Chondrocyte (in vitro differentiated cells): ENCODE measurements at regions not wholly inside any gene's neighbourhood (a gene's known extent, or its start where the extent isn't known, plus 50 kb on each side); places are given as distances from the start of the nearest gene placed in this dataset.

Experiments used
- DNase-seq: peaks from one replicate; pipeline ENCODE4 v3.0.0; 2021; ENCODE audit warnings: mixed read lengths, low spot score
- H3K27ac Mint-ChIP-seq: one replicate; pipeline ENCODE4 v1.8.0; 2021; ENCODE audit warnings: mild to moderate bottlenecking, moderate library complexity, mixed read lengths; ENCODE audit not compliant: unreplicated experiment
- H3K27me3 Mint-ChIP-seq: 2 replicates; pipeline ENCODE4 v1.8.0; 2021; ENCODE audit warnings: low read depth, mixed read lengths
- H3K36me3 Mint-ChIP-seq: 2 replicates; pipeline ENCODE4 v1.8.0; 2021; ENCODE audit warnings: low read depth, mixed read lengths
- H3K4me1 Mint-ChIP-seq: 2 replicates; pipeline ENCODE4 v1.8.0; 2021; ENCODE audit warnings: low read depth, mild to moderate bottlenecking, mixed read lengths
- H3K4me3 Mint-ChIP-seq: one replicate; pipeline ENCODE4 v1.8.0; 2021; ENCODE audit warnings: mild to moderate bottlenecking, moderate library complexity, mixed read lengths; ENCODE audit not compliant: unreplicated experiment
- H3K9me3 Mint-ChIP-seq: 2 replicates; pipeline ENCODE4 v1.8.0; 2021; ENCODE audit warnings: low read depth, mixed read lengths
- TF ChIP-seq, protein P1 (sequence below): fragments of 200-600 bp; sonication (generic); IDR thresholded peaks from 2 replicates; pipeline ENCODE4 v1.5.0; 2021; ENCODE audit warnings: antibody characterized with exemption, mild to moderate bottlenecking, moderate library complexity

DNA sequence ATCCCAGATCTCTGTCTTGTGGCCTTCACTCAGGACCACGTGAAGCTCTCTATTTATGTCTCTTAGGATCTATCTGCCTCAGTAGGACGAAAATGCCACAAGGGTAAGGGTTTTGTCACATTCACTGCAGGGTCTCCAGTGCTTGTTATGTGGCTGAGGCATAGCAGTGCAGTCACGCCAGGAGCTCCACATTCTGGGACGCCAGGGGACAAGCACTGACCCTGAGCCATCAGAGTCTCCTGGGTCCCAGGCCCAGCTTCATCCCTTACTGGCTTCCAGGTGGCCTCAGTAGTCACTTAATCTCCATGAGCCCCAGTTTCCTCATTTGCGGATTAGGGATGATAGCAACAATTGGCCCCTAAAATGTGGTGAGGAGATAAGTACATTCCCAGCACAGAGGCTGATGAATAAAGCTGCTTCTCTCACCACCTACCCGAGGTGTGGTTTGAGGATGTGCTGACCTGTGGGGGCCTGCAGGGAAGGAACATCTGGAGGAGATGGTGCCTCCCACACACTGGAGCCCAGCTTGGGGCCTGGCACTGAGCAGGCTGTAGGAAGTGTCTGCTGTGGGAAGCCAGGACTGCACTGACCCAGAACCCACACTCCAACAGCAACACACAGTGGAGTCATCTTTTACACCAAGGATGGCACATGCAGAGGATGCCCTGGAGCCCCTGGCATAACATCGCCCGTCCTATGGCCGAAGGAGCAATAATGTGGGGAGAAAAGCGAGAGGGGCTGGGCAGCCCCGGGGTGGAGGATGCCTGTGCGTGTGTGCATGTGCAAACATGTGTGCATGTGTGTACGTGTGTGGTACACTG, 93.2 kb upstream of the IQSEC1 start:
- no peaks in the 10 kb centered on the region for H3K4me1 Mint-ChIP-seq
- H3K27ac Mint-ChIP-seq: no peak overlapping the region
- H3K4me3 Mint-ChIP-seq: no peak overlapping the region
- TF ChIP-seq, protein P1, sequence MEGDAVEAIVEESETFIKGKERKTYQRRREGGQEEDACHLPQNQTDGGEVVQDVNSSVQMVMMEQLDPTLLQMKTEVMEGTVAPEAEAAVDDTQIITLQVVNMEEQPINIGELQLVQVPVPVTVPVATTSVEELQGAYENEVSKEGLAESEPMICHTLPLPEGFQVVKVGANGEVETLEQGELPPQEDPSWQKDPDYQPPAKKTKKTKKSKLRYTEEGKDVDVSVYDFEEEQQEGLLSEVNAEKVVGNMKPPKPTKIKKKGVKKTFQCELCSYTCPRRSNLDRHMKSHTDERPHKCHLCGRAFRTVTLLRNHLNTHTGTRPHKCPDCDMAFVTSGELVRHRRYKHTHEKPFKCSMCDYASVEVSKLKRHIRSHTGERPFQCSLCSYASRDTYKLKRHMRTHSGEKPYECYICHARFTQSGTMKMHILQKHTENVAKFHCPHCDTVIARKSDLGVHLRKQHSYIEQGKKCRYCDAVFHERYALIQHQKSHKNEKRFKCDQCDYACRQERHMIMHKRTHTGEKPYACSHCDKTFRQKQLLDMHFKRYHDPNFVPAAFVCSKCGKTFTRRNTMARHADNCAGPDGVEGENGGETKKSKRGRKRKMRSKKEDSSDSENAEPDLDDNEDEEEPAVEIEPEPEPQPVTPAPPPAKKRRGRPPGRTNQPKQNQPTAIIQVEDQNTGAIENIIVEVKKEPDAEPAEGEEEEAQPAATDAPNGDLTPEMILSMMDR: no peak
- H3K36me3 Mint-ChIP-seq: no peaks in the 10 kb centered on the region
- DNase-seq: no peak
- peaks cover 30% of the 10 kb centered on the region for H3K27me3 Mint-ChIP-seq
- peaks cover 3% of the 10 kb centered on the region for H3K9me3 Mint-ChIP-seq

DNA sequence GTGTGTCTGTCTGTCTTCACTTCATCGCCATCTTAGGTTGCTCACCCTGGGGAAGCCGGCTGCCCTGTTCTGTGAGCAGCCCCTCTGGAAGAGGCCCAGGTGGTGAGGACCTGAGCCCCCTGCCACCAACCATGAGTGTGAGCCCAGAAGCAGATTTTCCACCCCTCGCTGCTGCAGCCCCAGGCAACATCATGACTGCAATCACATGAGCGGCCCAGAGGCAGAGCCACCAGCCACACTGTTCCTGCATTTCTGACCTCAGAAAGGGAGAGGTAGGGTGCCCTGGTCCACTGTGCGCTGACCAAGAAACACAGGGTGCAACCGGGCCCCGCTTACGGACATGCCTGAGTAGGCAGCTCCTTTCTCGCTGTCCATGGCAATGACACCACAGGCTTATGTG, 92.3 kb upstream of the IQSEC1 start:
- H3K4me1 Mint-ChIP-seq: peaks cover 4% of the 10 kb centered on the region
- no peak for DNase-seq
- peaks cover 30% of the 10 kb centered on the region for H3K27me3 Mint-ChIP-seq
- TF ChIP-seq, protein P1: no peak
- H3K9me3 Mint-ChIP-seq: peaks cover 3% of the 10 kb centered on the region
- H3K27ac Mint-ChIP-seq: no peak overlapping the region
- H3K4me3 Mint-ChIP-seq: no peak overlapping the region
- H3K36me3 Mint-ChIP-seq: no peaks in the 10 kb centered on the region

DNA sequence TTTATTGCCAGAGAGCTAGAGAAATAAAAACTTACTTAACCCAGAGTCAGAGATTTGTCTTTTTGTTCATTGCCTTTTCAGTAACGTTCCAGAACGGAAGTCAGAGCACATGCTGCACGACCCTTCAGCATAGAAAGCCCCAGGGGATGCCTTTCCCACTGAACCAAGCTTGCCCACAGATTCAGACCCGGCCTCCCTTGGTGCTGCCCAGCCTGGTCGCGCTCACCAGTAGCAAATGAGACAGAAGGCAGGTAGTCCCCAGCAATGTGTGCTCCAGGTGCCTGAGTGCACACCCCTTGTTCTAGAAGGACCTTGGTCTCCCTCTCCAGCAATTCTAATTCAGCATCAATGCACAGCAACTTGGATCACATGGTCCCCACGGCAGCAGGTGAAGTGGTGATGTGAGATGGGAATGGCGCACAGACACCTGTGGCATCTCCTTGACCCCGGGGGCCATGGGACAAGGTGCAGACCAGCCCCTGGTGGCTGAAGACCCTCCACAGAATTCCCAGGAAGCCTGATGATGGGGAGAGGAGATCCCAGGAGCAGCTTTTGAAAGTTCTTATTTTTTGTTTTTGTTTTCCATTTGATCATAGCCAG, 91.8 kb upstream of the IQSEC1 start:
- H3K9me3 Mint-ChIP-seq: peaks cover 3% of the 10 kb centered on the region
- H3K4me1 Mint-ChIP-seq: peaks cover 5% of the 10 kb centered on the region
- H3K4me3 Mint-ChIP-seq: no peak overlapping the region
- H3K36me3 Mint-ChIP-seq: no peaks in the 10 kb centered on the region
- H3K27me3 Mint-ChIP-seq: peaks cover 30% of the 10 kb centered on the region
- TF ChIP-seq, protein P1: no peak
- DNase-seq: no peak
- H3K27ac Mint-ChIP-seq: no peak overlapping the region

DNA sequence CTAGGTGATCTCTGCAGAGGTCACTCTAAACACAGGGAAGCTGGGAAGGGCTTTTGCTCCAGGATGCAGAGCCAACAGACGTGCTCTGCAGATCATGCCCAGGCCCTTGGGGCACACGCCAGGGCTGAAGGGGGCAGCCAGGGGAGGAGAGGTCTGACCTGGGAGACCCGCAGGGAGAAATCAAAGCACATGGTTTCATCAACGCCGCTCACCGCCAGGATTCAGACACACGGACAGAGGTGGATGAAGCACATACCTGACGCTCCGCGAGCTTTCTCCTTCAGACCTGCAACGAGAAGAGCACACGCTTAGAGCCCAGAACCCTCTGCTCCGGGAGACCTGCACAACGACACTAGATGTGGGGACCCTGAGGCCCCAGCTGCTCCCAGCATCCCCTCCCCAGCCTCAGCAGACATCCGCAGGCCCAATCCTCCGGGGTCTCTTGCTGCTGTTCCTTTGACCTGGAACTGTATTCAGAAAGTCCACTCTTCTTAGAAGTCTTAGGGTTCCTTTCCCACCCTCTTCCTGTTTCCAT, 90.7 kb upstream of the IQSEC1 start:
- TF ChIP-seq, protein P1: no peak
- H3K9me3 Mint-ChIP-seq: no peaks in the 10 kb centered on the region
- no peak overlapping the region for H3K4me3 Mint-ChIP-seq
- DNase-seq: no peak
- no peak overlapping the region for H3K27ac Mint-ChIP-seq
- peaks cover 25% of the 10 kb centered on the region for H3K27me3 Mint-ChIP-seq
- no peaks in the 10 kb centered on the region for H3K36me3 Mint-ChIP-seq
- H3K4me1 Mint-ChIP-seq: peaks cover 8% of the 10 kb centered on the region

DNA sequence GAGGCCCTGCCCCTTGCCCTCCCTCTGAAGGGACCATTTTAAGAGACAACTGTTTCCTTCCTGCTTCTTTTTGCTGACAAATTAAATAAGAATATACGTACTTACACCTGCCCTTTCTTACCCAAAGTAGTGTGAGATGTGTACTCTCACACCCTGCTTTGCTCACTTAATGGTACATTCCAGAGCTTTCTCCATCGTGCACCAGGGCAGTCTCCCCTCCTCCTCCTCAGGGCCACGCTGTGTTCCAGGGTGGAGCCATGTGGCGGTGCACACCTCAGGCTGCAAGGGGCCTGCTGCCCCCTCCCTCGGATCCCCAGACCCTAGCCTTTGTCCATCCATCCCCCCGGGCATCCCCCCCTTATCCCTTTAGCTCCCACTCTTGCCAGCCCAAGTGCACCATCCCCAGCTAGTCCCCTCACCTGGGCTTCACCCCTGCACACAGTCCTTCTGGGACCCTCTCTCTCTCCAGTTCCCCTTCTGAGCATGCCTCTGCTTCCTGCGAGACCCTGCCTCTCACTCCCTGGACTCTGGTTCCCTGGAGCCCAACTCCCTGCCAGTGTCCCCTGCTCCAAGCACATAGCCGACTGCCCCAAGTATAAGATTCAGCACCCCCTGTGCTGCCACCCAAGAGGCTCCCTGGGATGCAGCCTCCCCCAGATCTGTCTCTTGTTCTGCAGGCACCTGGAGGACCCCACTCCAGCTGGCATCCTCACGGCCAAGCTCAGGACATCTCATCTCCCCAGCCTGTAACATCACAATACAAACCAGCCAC, 89.5 kb upstream of the IQSEC1 start:
- Mint-ChIP-seq H3K36me3 (no peaks in the 10 kb centered on the region), H3K4me3 (no peak overlapping the region), H3K27me3 (peaks cover 20% of the 10 kb centered on the region), H3K4me1 (peaks cover 8% of the 10 kb centered on the region), H3K9me3 (no peaks in the 10 kb centered on the region), H3K27ac (no peak overlapping the region)
- DNase-seq: peak; percentile 66
- TF ChIP-seq, protein P1: no peak
